NCI-H1436 (cell line): ENCODE measurements at regions not wholly inside any gene's neighbourhood (a gene's known extent, or its start where the extent isn't known, plus 50 kb on each side); places are given as distances from the start of the nearest gene placed in this dataset.
A peak's percentile ranks its signal among the peaks of the same experiment; 100 is the strongest.

Experiments
- DNase-seq: peaks from one replicate; lab custom pipeline; 2025; lab: John Stamatoyannopoulos, UW

- no peak for DNase-seq
These were observed 717.3 kb downstream of the MRPL39 start for GRCh38 chr21:24890021-24890420.

- no peak for DNase-seq
These were observed 725.8 kb downstream of the MRPL39 start for GRCh38 chr21:24881506-24881905.

- no peak for DNase-seq
These were observed 736.6 kb downstream of the MRPL39 start for GRCh38 chr21:24870633-24871032.

- DNase-seq, result no peak
These were observed 737.4 kb downstream of the MRPL39 start for GRCh38 chr21:24869862-24870261.

DNA sequence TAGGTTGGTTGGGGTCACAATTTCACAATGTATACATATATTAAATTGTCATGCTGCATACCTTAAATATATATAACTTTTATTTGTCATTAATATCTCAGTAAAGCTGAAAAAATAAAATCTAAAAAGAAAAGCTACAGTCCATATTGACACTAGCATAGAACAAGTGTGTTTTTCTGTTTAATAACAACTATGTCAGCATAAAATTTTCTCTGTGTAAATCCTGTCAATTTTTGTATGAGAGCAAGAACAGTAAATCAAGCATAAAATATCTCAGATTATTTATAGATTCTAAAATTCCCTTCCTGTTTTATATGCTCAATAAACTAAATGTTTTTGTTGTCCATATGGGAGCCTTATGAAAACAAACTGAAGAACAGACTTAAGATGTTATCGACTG, 739.2 kb downstream of the MRPL39 start:
- DNase-seq, result no peak

- DNase-seq, result no peak
These were observed 745.8 kb downstream of the MRPL39 start for GRCh38 chr21:24861471-24861870.

- DNase-seq, result no peak
These were observed 751.0 kb downstream of the MRPL39 start for GRCh38 chr21:24856326-24856725.

- DNase-seq, result no peak
These were observed 754.6 kb downstream of the MRPL39 start for GRCh38 chr21:24852610-24853195.

- DNase-seq, result no peak
These were observed 757.2 kb downstream of the MRPL39 start for GRCh38 chr21:24850121-24850520.

GRCh38 chr21:24844671-24845070, 762.6 kb downstream of the MRPL39 start:
- no peak for DNase-seq

- no peak for DNase-seq
These were observed 767.0 kb downstream of the MRPL39 start for GRCh38 chr21:24840287-24840686.

DNA sequence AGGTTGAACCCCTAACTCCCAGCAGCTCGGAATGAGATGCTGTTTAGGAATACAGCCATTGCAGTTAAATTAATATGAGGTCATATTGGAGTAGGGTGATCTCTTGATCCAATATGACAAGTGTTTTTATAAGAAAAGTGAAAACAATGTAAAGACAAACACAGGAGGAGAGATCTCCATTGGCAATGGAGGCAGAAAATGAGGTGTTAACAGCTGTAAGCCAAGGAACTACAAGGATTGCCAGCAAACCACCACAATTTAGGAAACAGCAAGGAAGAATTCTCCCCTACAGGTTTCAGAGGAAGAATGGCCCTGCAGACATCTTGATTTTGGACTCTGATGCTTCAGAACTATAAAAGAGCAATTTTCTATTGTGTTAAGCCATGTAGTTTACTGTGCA, 774.3 kb downstream of the MRPL39 start:
- no peak for DNase-seq

DNA sequence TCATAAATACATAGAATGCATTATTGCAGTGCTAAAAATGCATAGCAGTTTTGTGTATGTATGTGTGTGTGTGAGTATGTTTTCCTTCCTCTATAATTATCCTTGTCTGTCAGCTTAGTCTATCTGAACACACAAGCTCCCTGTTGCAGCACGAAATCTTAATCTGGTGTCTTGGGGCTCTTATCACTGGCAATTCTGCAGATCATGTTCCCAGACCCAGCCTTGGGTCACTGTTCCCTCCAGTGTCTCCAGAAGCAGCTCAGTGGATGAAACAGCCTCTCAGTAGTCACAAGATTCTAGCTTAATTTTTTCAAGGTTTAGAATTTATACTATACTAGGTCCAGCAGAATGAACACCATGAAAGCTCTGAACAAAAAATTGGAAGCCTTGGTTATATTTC, 777.9 kb downstream of the MRPL39 start:
- DNase-seq, result no peak

GRCh38 chr21:24826822-24827221, 780.5 kb downstream of the MRPL39 start:
- DNase-seq, result no peak

DNA sequence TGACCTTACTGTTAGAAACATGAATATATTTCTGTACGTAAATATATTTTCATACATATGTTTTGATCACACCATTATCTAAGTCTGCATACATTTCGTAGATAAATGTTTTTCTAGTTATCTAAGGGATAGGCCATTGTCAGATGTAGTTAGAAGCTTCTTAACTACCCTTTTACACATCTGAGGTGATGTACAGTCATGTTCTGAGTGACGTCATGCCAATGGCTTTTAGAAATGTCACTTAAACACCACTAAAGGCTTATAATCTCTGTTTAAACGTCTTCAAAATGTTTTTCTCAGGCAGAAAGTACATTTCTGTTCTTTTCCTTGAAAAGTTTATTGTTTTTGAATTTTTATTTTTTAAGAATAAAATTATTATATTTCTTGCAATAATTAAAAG, 781.9 kb downstream of the MRPL39 start:
- no peak for DNase-seq

DNA sequence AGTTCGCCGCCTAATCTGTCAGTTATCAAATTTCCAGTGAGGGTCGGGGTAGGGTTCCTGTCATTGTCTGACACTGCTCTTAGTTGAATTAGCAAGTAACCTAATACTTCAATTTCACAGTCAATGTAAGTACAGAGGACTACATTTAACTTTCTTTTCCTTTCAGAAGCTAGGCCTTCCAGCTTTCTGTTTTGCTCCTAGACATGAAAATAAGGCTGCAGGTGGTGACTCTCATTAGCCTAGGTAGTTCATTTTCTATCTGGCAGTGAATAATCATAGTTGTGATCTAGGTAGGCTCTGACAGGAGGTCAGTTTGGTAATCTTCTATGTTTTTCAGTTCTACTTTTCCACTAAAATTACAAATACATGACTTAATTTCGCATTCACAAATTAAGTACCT, 783.1 kb downstream of the MRPL39 start:
- DNase-seq, result peak; percentile 38

DNA sequence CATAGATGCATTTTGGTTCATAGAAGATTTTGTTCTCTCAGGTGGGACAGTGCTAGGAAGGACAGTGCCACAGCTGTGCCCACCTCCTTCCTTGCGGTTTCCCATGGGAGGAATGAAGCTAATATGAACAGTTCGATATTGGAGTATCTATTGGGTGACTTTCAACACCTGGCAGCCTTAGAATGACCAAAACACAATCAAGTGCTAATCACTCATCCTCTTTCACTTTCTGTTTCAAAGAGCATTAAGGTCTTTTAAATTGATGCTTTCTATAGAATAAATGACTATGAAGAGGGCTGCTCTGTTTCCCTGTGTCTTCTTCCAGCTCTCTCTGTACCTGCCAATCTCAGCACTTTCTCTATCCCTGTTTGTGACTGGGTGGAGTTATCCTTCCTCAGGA, 784.0 kb downstream of the MRPL39 start:
- no peak for DNase-seq

DNA sequence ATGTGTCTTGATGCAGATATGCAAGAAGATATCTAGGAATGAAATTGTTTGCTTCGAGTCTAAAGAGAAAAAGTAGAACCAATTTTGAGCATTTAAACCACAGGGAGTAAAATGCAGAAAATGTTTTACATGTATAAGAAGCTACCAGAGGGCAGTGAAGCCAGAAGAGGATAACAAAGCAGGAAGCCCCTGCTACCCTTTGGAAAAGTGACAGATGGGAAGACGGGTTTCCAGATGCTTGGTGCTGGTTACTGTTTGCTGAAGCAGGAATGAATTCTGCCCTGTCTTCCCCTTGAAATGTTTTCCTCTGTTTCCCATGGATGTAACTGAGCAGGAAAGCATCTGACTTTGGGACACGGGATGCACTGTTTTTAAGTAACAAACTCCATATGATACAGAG, 822.2 kb downstream of the MRPL39 start:
- no peak for DNase-seq

GRCh38 chr21:24781146-24781545, 826.1 kb downstream of the MRPL39 start:
- DNase-seq, result peak; percentile 67

GRCh38 chr21:24759348-24760075, 847.8 kb downstream of the MRPL39 start:
- no peak for DNase-seq

GRCh38 chr21:24738063-24738462, 869.2 kb downstream of the MRPL39 start:
- no peak for DNase-seq

- no peak for DNase-seq
These were observed 869.9 kb downstream of the MRPL39 start for GRCh38 chr21:24737296-24737850.

DNA sequence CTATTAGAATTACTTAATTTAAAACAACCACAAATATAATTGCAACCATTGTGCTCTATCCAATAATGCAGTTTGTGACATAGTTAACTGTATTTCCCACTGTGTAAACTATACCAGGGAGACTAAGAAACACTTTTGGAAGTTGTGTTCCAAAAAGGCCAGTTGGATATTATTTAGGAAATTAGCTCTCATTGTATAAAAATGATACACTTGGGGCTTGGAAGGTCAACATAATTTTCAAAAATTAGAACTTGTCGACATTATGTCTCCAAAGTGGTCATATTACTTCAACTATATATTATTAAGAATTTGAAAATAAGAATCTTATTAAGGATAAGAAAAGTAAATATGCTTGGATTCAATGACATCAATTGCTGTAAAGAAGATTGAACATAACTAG, 876.6 kb downstream of the MRPL39 start:
- DNase-seq, result no peak

- DNase-seq, result no peak
These were observed 877.7 kb downstream of the MRPL39 start for GRCh38 chr21:24729568-24729967.
